ENCODE measurements at regions not wholly inside any gene's neighbourhood (a gene's known extent, or its start where the extent isn't known, plus 50 kb on each side); places are given as distances from the start of the nearest gene placed in this dataset.

DNA sequence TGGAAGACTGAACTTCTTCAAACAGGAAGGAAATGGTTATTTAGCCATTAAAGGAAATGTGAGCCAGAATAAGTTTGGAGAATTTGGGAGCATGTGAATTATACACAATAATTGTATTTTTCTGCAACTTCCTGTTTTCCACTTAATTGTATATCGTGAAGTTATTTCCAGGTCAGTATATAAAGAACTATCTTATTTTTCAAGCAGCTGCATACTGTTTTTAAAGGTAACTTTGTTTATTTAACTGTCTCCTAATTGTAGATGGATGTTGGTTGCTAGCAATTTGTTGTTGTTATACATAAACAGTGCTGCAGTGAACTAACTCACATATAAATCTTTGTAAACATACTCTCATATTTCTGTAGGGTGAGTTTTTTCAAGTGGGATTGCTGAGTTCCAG, 180.3 kb downstream of the HLX start:
- TF ChIP-seq RAD21 (IDR thresholded peaks at IDR 0.05; ENCODE audit: low read length) (no peak), CTCF (IDR thresholded peaks at IDR 0.05) (no peak), TCF12 (IDR thresholded peaks at IDR 0.05) (no peak), MAX (IDR thresholded peaks at IDR 0.05; ENCODE audit: low read depth) (no peak), NFIC (IDR thresholded peaks at IDR 0.05; ENCODE audit: borderline replicate concordance) (no peak), NRF1 (IDR thresholded peaks at IDR 0.05; ENCODE audit: low read depth, low read length) (no peak), FOXM1 (IDR thresholded peaks at IDR 0.05; ENCODE audit: low read depth) (no peak), USF2 (IDR thresholded peaks at IDR 0.05; ENCODE audit: borderline replicate concordance, low read depth, low read length) (no peak), TAF1 (IDR thresholded peaks at IDR 0.05; ENCODE audit: borderline replicate concordance, low read depth, low read length) (no peak), ELF1 (IDR thresholded peaks at IDR 0.05) (no peak), CHD2 (IDR thresholded peaks at IDR 0.05; ENCODE audit: low read length, partially characterized antibody) (no peak), EZH2phosphoT487 (IDR thresholded peaks at IDR 0.05; ENCODE audit: borderline replicate concordance, low read depth) (no peak)
- TF ChIP-seq, protein P1, sequence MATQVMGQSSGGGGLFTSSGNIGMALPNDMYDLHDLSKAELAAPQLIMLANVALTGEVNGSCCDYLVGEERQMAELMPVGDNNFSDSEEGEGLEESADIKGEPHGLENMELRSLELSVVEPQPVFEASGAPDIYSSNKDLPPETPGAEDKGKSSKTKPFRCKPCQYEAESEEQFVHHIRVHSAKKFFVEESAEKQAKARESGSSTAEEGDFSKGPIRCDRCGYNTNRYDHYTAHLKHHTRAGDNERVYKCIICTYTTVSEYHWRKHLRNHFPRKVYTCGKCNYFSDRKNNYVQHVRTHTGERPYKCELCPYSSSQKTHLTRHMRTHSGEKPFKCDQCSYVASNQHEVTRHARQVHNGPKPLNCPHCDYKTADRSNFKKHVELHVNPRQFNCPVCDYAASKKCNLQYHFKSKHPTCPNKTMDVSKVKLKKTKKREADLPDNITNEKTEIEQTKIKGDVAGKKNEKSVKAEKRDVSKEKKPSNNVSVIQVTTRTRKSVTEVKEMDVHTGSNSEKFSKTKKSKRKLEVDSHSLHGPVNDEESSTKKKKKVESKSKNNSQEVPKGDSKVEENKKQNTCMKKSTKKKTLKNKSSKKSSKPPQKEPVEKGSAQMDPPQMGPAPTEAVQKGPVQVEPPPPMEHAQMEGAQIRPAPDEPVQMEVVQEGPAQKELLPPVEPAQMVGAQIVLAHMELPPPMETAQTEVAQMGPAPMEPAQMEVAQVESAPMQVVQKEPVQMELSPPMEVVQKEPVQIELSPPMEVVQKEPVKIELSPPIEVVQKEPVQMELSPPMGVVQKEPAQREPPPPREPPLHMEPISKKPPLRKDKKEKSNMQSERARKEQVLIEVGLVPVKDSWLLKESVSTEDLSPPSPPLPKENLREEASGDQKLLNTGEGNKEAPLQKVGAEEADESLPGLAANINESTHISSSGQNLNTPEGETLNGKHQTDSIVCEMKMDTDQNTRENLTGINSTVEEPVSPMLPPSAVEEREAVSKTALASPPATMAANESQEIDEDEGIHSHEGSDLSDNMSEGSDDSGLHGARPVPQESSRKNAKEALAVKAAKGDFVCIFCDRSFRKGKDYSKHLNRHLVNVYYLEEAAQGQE (IDR thresholded peaks at IDR 0.05; ENCODE audit: low read depth, low read length) = no peak
